GM23338 (cell line): ENCODE measurements at regions not wholly inside any gene's neighbourhood (a gene's known extent, or its start where the extent isn't known, plus 50 kb on each side); places are given as distances from the start of the nearest gene placed in this dataset.

Experiments used
- ATAC-seq: fragments of 200-7000 bp; cut with Tn5 transposase; 3 replicates; pipeline ENCODE4 v1.9.1; 2020
- DNase-seq: peaks from one replicate; pipeline ENCODE4 v3.0.0-alpha.2; 2015; ENCODE audit warnings: low spot score
- H2AFZ ChIP-seq: fragments of 200-600 bp; sonication (generic); 2 replicates; pipeline ENCODE4 v1.8.0; 2016; ENCODE audit warnings: antibody characterized with exemption, mild to moderate bottlenecking, moderate library complexity
- H3F3A ChIP-seq: fragments of 200-600 bp; sonication (generic); replicated peaks from 2 replicates; pipeline ENCODE4 v1.8.0; 2017; ENCODE audit warnings: antibody characterized with exemption, mixed run types, low read depth
- H3K27ac ChIP-seq: fragments of 200-600 bp; sonication (generic); 2 replicates; pipeline ENCODE4 v1.6.1; 2016; ENCODE audit warnings: low read depth
- H3K27me3 ChIP-seq: fragments of 200-600 bp; sonication (generic); 2 replicates; pipeline ENCODE4 v1.8.0; 2016; ENCODE audit warnings: mild to moderate bottlenecking, mixed run types, moderate library complexity; ENCODE audit not compliant: insufficient read depth
- H3K36me3 ChIP-seq: fragments of 200-600 bp; sonication (generic); 2 replicates; pipeline ENCODE4 v1.8.0; 2016; ENCODE audit warnings: mild to moderate bottlenecking; ENCODE audit not compliant: insufficient read depth
- H3K4me1 ChIP-seq: fragments of 200-600 bp; sonication (generic); 2 replicates; pipeline ENCODE4 v1.8.0; 2016; ENCODE audit warnings: mild to moderate bottlenecking, moderate library complexity; ENCODE audit not compliant: insufficient read depth
- H3K4me2 ChIP-seq: fragments of 200-600 bp; sonication (generic); 2 replicates; pipeline ENCODE4 v1.7.1; 2017; ENCODE audit warnings: mixed run types
- H3K4me3 ChIP-seq: fragments of 200-600 bp; sonication (generic); 2 replicates; pipeline ENCODE4 v1.6.1; 2016; ENCODE audit warnings: mixed run types
- H3K79me2 ChIP-seq: fragments of 200-600 bp; sonication (generic); replicated peaks from 2 replicates; pipeline ENCODE4 v1.8.0; 2017; ENCODE audit warnings: mild to moderate bottlenecking; ENCODE audit not compliant: insufficient read depth
- H3K9me2 ChIP-seq: fragments of 200-600 bp; sonication (generic); 2 replicates; pipeline ENCODE4 v1.8.0; 2017; ENCODE audit not compliant: insufficient read depth
- H4K20me1 ChIP-seq: fragments of 200-600 bp; sonication (generic); replicated peaks from 2 replicates; pipeline ENCODE4 v1.8.0; 2017; ENCODE audit warnings: mild to moderate bottlenecking; ENCODE audit not compliant: insufficient read depth
- H3K27ac Mint-ChIP-seq: 2 replicates; pipeline ENCODE4 v1.8.0; 2020; ENCODE audit warnings: inconsistent platforms, mild to moderate bottlenecking, moderate library complexity, mixed read lengths
- H3K27me3 Mint-ChIP-seq: 3 replicates; pipeline ENCODE4 v1.8.0; 2022; ENCODE audit warnings: low read depth, mild to moderate bottlenecking, moderate library complexity, mixed read lengths, inconsistent platforms; ENCODE audit not compliant: insufficient read depth, poor library complexity
- H3K36me3 Mint-ChIP-seq: 3 replicates; pipeline ENCODE4 v1.8.0; 2021; ENCODE audit warnings: low read depth, mild to moderate bottlenecking, inconsistent platforms, moderate library complexity, mixed read lengths
- H3K4me1 Mint-ChIP-seq: 3 replicates; pipeline ENCODE4 v1.8.0; 2020; ENCODE audit warnings: mild to moderate bottlenecking, inconsistent platforms, mixed read lengths
- H3K4me3 Mint-ChIP-seq: 3 replicates; pipeline ENCODE4 v1.8.0; 2021; ENCODE audit warnings: moderate library complexity, mild to moderate bottlenecking, inconsistent platforms, mixed read lengths
- H3K9me3 Mint-ChIP-seq: 3 replicates; pipeline ENCODE4 v1.8.0; 2020; ENCODE audit warnings: moderate library complexity, mild to moderate bottlenecking, inconsistent platforms, mixed read lengths
- CREB1 ChIP-seq: fragments of 250-450 bp; sonication (Bioruptor Pico); IDR thresholded peaks from 2 replicates; pipeline ENCODE4 v1.5.0; 2020; ENCODE audit warnings: low read depth, mild to moderate bottlenecking, moderate library complexity
- EZH2 ChIP-seq: fragments of 200-600 bp; sonication (generic); IDR thresholded peaks from one replicate; pipeline ENCODE4 v1.8.0; 2017; ENCODE audit warnings: antibody characterized with exemption, mild to moderate bottlenecking, low read depth; ENCODE audit not compliant: unreplicated experiment
- EZH2phosphoT487 ChIP-seq: fragments of 200-600 bp; sonication (generic); IDR thresholded peaks from one replicate; pipeline ENCODE4 v1.8.1; 2018; ENCODE audit warnings: antibody characterized with exemption; ENCODE audit not compliant: unreplicated experiment
- JUNB ChIP-seq: IDR thresholded peaks from one replicate; pipeline ENCODE4 v1.6.1; 2016; ENCODE audit warnings: antibody characterized with exemption; ENCODE audit not compliant: unreplicated experiment
- NANOG ChIP-seq: IDR thresholded peaks from 2 replicates; pipeline ENCODE4 v1.6.1; 2016; ENCODE audit warnings: antibody characterized with exemption, borderline replicate concordance
- POLR2AphosphoS5 ChIP-seq: IDR thresholded peaks from 2 replicates; pipeline ENCODE4 v1.6.1; 2016; ENCODE audit warnings: antibody characterized with exemption, low read depth
- STAT1 ChIP-seq: IDR thresholded peaks from one replicate; pipeline ENCODE4 v1.6.1; 2016; ENCODE audit warnings: antibody characterized with exemption; ENCODE audit not compliant: unreplicated experiment
- ZNF114 ChIP-seq: fragments of 250-450 bp; sonication (Bioruptor Pico); IDR thresholded peaks from 2 replicates; pipeline ENCODE4 v1.5.0; 2020; ENCODE audit warnings: mild to moderate bottlenecking, moderate library complexity
- ZNF331 ChIP-seq: fragments of 250-450 bp; sonication (Bioruptor Pico); IDR thresholded peaks from 2 replicates; pipeline ENCODE4 v1.5.0; 2020; ENCODE audit warnings: low read depth, mild to moderate bottlenecking, moderate library complexity
- TF ChIP-seq, protein P1 (sequence below), 2 experiments: fragments of 200-600 bp in 1 of 2; sonication (generic) in 1 of 2; conservative IDR thresholded peaks; 2 replicates each; pipeline versions ENCODE4 v1.5.1 to v1.6.1; 2016 to 2017; ENCODE audit warnings: antibody characterized with exemption in 2 of 2, low read depth in 2 of 2, mild to moderate bottlenecking in 2 of 2, moderate library complexity in 1 of 2
- TF ChIP-seq, protein P2 (sequence below): fragments of 250-450 bp; sonication (Bioruptor Pico); IDR thresholded peaks from 2 replicates; pipeline ENCODE4 v1.5.0; 2020; ENCODE audit warnings: mild to moderate bottlenecking, moderate library complexity
- TF ChIP-seq, protein P3 (sequence below): IDR thresholded peaks from one replicate; pipeline ENCODE4 v1.6.1; 2018; ENCODE audit warnings: antibody characterized with exemption; ENCODE audit not compliant: unreplicated experiment

DNA sequence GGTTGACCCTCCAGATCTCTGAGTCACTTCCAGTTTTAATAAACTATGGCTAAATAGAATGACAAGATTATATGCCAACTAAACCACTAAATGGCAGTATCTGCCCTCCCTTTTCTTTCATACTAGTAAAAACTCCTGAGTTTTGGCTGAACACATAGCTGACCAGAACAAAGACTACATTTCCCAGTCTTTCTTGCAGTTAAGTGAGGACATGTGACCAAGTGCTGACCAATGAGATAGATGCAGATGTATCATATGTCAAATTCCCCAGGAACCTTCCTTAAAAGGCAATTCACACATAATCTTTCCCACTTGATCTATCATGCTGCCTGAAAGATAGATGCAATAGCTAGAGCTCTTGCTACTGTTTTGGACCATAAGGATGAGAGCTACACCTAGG lies 191.3 kb downstream of the SHOX2 start (continued):
- TF ChIP-seq NANOG (no peak), ZNF114 (CRISPR knock-in tag) (no peak), STAT1 (no peak), POLR2AphosphoS5 (no peak), EZH2phosphoT487 (no peak), ZNF331 (CRISPR knock-in tag) (no peak)
- TF ChIP-seq, protein P1, sequence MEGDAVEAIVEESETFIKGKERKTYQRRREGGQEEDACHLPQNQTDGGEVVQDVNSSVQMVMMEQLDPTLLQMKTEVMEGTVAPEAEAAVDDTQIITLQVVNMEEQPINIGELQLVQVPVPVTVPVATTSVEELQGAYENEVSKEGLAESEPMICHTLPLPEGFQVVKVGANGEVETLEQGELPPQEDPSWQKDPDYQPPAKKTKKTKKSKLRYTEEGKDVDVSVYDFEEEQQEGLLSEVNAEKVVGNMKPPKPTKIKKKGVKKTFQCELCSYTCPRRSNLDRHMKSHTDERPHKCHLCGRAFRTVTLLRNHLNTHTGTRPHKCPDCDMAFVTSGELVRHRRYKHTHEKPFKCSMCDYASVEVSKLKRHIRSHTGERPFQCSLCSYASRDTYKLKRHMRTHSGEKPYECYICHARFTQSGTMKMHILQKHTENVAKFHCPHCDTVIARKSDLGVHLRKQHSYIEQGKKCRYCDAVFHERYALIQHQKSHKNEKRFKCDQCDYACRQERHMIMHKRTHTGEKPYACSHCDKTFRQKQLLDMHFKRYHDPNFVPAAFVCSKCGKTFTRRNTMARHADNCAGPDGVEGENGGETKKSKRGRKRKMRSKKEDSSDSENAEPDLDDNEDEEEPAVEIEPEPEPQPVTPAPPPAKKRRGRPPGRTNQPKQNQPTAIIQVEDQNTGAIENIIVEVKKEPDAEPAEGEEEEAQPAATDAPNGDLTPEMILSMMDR (conservative IDR thresholded peaks at IDR 0.05; ENCODE audit: low read depth in 2 of 2) = no peak

DNA sequence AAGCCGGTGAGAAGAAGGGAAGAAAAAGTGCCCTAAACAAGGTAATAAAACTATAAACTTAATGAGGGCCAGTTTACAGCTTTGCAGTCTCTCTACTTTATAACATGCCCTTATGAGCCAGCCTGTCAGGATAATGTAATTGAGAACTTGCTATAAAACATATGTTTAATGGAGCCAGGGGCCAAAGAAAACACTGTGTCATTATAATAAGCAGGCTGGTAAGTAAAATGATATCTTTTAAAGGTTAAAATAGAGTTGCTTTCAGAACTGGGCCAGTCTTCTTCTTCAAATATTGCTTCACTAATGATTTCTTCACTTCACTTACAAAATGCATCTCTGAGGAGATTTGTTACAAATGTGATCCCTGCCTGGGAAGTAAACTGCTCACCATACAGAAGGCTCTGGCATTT lies 192.5 kb downstream of the SHOX2 start:
- Histone ChIP-seq H3K27ac (no peak overlapping the region), H3K4me3 (no peak overlapping the region), H4K20me1 (no peaks in the 10 kb centered on the region), H3K27me3 (no peaks in the 10 kb centered on the region), H3K36me3 (no peaks in the 10 kb centered on the region), H3K79me2 (no peaks in the 10 kb centered on the region), H3K4me1 (peaks cover 7% of the 10 kb centered on the region), H3K4me2 (no peak overlapping the region), H3F3A (no peaks in the 10 kb centered on the region), H2AFZ (no peak overlapping the region), H3K9me2 (peaks cover 13% of the 10 kb centered on the region; the same call in 1 of the 2 replicates)
- H3K36me3 Mint-ChIP-seq = no peaks in the 10 kb centered on the region
- H3K27ac Mint-ChIP-seq = no peak overlapping the region
- no peaks in the 10 kb centered on the region for H3K9me3 Mint-ChIP-seq
- DNase-seq = no peak
- H3K4me3 Mint-ChIP-seq = no peak overlapping the region
- H3K4me1 Mint-ChIP-seq = peaks cover 15% of the 10 kb centered on the region
- ATAC-seq = no peak
- H3K27me3 Mint-ChIP-seq = peaks cover 2% of the 10 kb centered on the region
- TF ChIP-seq, protein P1 (conservative IDR thresholded peaks at IDR 0.05; ENCODE audit: low read depth in 2 of 2) = no peak
- TF ChIP-seq NANOG (no peak), ZNF331 (CRISPR knock-in tag) (no peak), POLR2AphosphoS5 (no peak), JUNB (no peak), EZH2 (no peak), ZNF114 (CRISPR knock-in tag) (no peak), CREB1 (no peak)
- TF ChIP-seq, protein P2, sequence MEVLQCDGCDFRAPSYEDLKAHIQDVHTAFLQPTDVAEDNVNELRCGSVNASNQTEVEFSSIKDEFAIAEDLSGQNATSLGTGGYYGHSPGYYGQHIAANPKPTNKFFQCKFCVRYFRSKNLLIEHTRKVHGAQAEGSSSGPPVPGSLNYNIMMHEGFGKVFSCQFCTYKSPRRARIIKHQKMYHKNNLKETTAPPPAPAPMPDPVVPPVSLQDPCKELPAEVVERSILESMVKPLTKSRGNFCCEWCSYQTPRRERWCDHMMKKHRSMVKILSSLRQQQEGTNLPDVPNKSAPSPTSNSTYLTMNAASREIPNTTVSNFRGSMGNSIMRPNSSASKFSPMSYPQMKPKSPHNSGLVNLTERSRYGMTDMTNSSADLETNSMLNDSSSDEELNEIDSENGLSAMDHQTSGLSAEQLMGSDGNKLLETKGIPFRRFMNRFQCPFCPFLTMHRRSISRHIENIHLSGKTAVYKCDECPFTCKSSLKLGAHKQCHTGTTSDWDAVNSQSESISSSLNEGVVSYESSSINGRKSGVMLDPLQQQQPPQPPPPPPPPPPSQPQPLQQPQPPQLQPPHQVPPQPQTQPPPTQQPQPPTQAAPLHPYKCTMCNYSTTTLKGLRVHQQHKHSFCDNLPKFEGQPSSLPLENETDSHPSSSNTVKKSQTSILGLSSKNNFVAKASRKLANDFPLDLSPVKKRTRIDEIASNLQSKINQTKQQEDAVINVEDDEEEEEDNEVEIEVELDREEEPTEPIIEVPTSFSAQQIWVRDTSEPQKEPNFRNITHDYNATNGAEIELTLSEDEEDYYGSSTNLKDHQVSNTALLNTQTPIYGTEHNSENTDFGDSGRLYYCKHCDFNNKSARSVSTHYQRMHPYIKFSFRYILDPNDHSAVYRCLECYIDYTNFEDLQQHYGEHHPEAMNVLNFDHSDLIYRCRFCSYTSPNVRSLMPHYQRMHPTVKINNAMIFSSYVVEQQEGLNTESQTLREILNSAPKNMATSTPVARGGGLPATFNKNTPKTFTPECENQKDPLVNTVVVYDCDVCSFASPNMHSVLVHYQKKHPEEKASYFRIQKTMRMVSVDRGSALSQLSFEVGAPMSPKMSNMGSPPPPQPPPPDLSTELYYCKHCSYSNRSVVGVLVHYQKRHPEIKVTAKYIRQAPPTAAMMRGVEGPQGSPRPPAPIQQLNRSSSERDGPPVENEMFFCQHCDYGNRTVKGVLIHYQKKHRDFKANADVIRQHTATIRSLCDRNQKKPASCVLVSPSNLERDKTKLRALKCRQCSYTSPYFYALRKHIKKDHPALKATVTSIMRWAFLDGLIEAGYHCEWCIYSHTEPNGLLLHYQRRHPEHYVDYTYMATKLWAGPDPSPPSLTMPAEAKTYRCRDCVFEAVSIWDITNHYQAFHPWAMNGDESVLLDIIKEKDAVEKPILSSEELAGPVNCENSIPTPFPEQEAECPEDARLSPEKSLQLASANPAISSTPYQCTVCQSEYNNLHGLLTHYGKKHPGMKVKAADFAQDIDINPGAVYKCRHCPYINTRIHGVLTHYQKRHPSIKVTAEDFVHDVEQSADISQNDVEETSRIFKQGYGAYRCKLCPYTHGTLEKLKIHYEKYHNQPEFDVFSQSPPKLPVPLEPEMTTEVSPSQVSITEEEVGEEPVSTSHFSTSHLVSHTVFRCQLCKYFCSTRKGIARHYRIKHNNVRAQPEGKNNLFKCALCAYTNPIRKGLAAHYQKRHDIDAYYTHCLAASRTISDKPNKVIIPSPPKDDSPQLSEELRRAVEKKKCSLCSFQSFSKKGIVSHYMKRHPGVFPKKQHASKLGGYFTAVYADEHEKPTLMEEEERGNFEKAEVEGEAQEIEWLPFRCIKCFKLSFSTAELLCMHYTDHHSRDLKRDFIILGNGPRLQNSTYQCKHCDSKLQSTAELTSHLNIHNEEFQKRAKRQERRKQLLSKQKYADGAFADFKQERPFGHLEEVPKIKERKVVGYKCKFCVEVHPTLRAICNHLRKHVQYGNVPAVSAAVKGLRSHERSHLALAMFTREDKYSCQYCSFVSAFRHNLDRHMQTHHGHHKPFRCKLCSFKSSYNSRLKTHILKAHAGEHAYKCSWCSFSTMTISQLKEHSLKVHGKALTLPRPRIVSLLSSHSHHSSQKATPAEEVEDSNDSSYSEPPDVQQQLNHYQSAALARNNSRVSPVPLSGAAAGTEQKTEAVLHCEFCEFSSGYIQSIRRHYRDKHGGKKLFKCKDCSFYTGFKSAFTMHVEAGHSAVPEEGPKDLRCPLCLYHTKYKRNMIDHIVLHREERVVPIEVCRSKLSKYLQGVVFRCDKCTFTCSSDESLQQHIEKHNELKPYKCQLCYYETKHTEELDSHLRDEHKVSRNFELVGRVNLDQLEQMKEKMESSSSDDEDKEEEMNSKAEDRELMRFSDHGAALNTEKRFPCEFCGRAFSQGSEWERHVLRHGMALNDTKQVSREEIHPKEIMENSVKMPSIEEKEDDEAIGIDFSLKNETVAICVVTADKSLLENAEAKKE (CRISPR knock-in tag) = no peak
- TF ChIP-seq, protein P3, sequence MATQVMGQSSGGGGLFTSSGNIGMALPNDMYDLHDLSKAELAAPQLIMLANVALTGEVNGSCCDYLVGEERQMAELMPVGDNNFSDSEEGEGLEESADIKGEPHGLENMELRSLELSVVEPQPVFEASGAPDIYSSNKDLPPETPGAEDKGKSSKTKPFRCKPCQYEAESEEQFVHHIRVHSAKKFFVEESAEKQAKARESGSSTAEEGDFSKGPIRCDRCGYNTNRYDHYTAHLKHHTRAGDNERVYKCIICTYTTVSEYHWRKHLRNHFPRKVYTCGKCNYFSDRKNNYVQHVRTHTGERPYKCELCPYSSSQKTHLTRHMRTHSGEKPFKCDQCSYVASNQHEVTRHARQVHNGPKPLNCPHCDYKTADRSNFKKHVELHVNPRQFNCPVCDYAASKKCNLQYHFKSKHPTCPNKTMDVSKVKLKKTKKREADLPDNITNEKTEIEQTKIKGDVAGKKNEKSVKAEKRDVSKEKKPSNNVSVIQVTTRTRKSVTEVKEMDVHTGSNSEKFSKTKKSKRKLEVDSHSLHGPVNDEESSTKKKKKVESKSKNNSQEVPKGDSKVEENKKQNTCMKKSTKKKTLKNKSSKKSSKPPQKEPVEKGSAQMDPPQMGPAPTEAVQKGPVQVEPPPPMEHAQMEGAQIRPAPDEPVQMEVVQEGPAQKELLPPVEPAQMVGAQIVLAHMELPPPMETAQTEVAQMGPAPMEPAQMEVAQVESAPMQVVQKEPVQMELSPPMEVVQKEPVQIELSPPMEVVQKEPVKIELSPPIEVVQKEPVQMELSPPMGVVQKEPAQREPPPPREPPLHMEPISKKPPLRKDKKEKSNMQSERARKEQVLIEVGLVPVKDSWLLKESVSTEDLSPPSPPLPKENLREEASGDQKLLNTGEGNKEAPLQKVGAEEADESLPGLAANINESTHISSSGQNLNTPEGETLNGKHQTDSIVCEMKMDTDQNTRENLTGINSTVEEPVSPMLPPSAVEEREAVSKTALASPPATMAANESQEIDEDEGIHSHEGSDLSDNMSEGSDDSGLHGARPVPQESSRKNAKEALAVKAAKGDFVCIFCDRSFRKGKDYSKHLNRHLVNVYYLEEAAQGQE = no peak
